Mesenchymal stem cell (in vitro differentiated cells and primary cell): ENCODE measurements at regions not wholly inside any gene's neighbourhood (a gene's known extent, or its start where the extent isn't known, plus 50 kb on each side); places are given as distances from the start of the nearest gene placed in this dataset.

Experiments used
- DNase-seq: peaks from one replicate; pipeline ENCODE4 v3.0.0-alpha.2; 2013
- H2AFZ ChIP-seq: one replicate; pipeline ENCODE4 v1.6.1; 2013; ENCODE audit warnings: low read depth, mild to moderate bottlenecking, control low read depth, inconsistent platforms, low read length, moderate library complexity
- H2AK5ac ChIP-seq: 2 replicates; pipeline ENCODE4 v1.6.1; 2013; ENCODE audit warnings: low read length, moderate library complexity, mild to moderate bottlenecking, inconsistent platforms; ENCODE audit not compliant: severe bottlenecking
- H2BK120ac ChIP-seq: one replicate; pipeline ENCODE4 v1.6.1; 2013; ENCODE audit warnings: low read depth, mild to moderate bottlenecking, inconsistent platforms, low read length, moderate library complexity
- H2BK12ac ChIP-seq, 2 experiments: one replicate each; pipeline ENCODE4 v1.6.1; 2013; ENCODE audit warnings: inconsistent platforms in 2 of 2, low read length in 2 of 2, mild to moderate bottlenecking in 2 of 2, moderate library complexity in 2 of 2, control low read depth in 1 of 2
- H2BK15ac ChIP-seq: one replicate; pipeline ENCODE4 v1.6.1; 2013; ENCODE audit warnings: mild to moderate bottlenecking, low read depth, inconsistent platforms; ENCODE audit not compliant: poor library complexity, severe bottlenecking
- H2BK5ac ChIP-seq: 2 replicates; pipeline ENCODE4 v1.6.1; 2013; ENCODE audit warnings: low read depth, mild to moderate bottlenecking, low read length, control low read depth, inconsistent platforms; ENCODE audit not compliant: poor library complexity, severe bottlenecking
- H3K14ac ChIP-seq, 2 experiments: one replicate each; pipeline ENCODE4 v1.6.1; 2013; ENCODE audit warnings: inconsistent platforms in 2 of 2, low read length in 2 of 2, control low read depth in 1 of 2, mild to moderate bottlenecking in 1 of 2, moderate library complexity in 1 of 2
- H3K18ac ChIP-seq, 2 experiments: one replicate each; pipeline ENCODE4 v1.6.1; 2013; ENCODE audit warnings: inconsistent platforms in 2 of 2, low read length in 2 of 2, control low read depth in 1 of 2, low read depth in 1 of 2, mild to moderate bottlenecking in 1 of 2
- H3K23ac ChIP-seq, 2 experiments: one replicate each; pipeline ENCODE4 v1.6.1; 2013; ENCODE audit warnings: inconsistent platforms in 2 of 2, low read length in 2 of 2, mild to moderate bottlenecking in 2 of 2, moderate library complexity in 2 of 2, control low read depth in 1 of 2
- H3K27ac ChIP-seq: 2 replicates; pipeline ENCODE4 v1.5.1; 2013; ENCODE audit warnings: mild to moderate bottlenecking, moderate library complexity, low read length, control low read depth, inconsistent platforms; ENCODE audit not compliant: poor library complexity, severe bottlenecking
- H3K27me3 ChIP-seq, 2 experiments: 2 replicates each; pipeline versions ENCODE4 v1.6.1 to v1.7.0; 2013; ENCODE audit warnings: low read length in 2 of 2, mild to moderate bottlenecking in 2 of 2, moderate library complexity in 2 of 2, control low read depth in 1 of 2, inconsistent platforms in 1 of 2; ENCODE audit not compliant: control insufficient read depth in 1 of 2, insufficient read depth in 1 of 2
- H3K36me3 ChIP-seq, 2 experiments: 2 replicates each; pipeline versions ENCODE4 v1.6.1 to v1.7.0; 2013; ENCODE audit warnings: low read length in 2 of 2, control low read depth in 1 of 2, inconsistent platforms in 1 of 2, low read depth in 1 of 2, mild to moderate bottlenecking in 1 of 2; ENCODE audit not compliant: insufficient read depth in 2 of 2, control insufficient read depth in 1 of 2
- H3K4ac ChIP-seq, 2 experiments: one replicate each; pipeline ENCODE4 v1.6.1; 2013; ENCODE audit warnings: inconsistent platforms in 2 of 2, low read length in 2 of 2, mild to moderate bottlenecking in 2 of 2, moderate library complexity in 2 of 2, control low read depth in 1 of 2, low read depth in 1 of 2
- H3K4me1 ChIP-seq: 2 replicates; pipeline ENCODE4 v1.6.1; 2013; ENCODE audit warnings: low read depth, low read length, control low read depth; ENCODE audit not compliant: control insufficient read depth, insufficient read depth
- H3K4me2 ChIP-seq: 2 replicates; pipeline ENCODE4 v1.6.1; 2013; ENCODE audit warnings: low read length, mild to moderate bottlenecking, inconsistent platforms; ENCODE audit not compliant: poor library complexity, severe bottlenecking
- H3K4me3 ChIP-seq, 2 experiments: 2 replicates each; pipeline versions ENCODE4 v1.5.1 to v1.7.0; 2013; ENCODE audit warnings: low read length in 2 of 2, mild to moderate bottlenecking in 2 of 2, control low read depth in 1 of 2, low read depth in 1 of 2; ENCODE audit not compliant: insufficient read depth in 1 of 2
- H3K79me1 ChIP-seq: replicated peaks from 2 replicates; pipeline ENCODE4 v1.6.1; 2013; ENCODE audit warnings: mild to moderate bottlenecking, control low read depth, low read length, inconsistent platforms; ENCODE audit not compliant: poor library complexity, severe bottlenecking
- H3K9ac ChIP-seq: 2 replicates; pipeline ENCODE4 v1.7.0; 2013; ENCODE audit warnings: mild to moderate bottlenecking, low read length, moderate library complexity
- H3K9me3 ChIP-seq: 2 replicates; pipeline ENCODE4 v1.7.0; 2013; ENCODE audit warnings: mild to moderate bottlenecking, low read length; ENCODE audit not compliant: control insufficient read depth
- H4K8ac ChIP-seq: one replicate; pipeline ENCODE4 v1.6.1; 2013; ENCODE audit warnings: inconsistent platforms, mild to moderate bottlenecking, low read length, moderate library complexity
- H4K91ac ChIP-seq: one replicate; pipeline ENCODE4 v1.6.1; 2013; ENCODE audit warnings: mild to moderate bottlenecking, low read length, inconsistent platforms
- WGBS: methylation state at CpG from one replicate; pipeline ENCODE4 v1.1.7; 2013; ENCODE audit warnings: mixed read lengths; 5-methylcytosine and 5-hydroxymethylcytosine counted together

DNA sequence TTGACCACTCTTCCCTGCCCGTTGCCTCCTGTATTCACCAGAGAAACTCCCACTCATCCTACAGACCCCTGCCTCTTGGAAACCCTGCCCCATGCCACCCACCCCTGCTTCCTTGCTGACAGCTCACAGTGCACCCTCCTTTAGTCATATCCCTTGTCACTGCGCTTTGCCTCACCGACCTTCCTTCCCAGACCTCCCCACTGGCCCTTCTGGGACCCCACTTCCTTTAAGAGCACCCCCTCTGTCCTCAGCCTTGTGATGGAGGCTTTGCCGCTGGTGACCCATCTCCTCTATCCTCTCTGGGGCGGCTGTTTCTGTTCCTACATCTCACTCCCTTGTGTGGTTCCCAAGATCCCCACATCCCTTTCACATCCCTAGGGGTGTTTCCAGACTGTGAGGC, 92.8 kb upstream of the ZMIZ1 start:
- H4K8ac ChIP-seq: peak overlapping the region; percentile 8
- H3K14ac ChIP-seq: peak overlapping the region in 1 of 2 experiments; percentile 29
- no peaks in the 10 kb centered on the region for H3K79me1 ChIP-seq
- 96% methylated on average over 5 of the region's 5 CpGs for WGBS
- no peaks in the 10 kb centered on the region for H3K9me3 ChIP-seq
- no peaks in the 10 kb centered on the region for H3K27me3 ChIP-seq
- peaks cover 47% of the 10 kb centered on the region for H3K4me1 ChIP-seq
- peak overlapping the region; percentile 69 for H2BK120ac ChIP-seq
- peak overlapping the region; percentile 90 for H2BK15ac ChIP-seq
- no peak for DNase-seq
- no peaks in the 10 kb centered on the region for H3K36me3 ChIP-seq
- no peak overlapping the region for H3K9ac ChIP-seq
- no peak overlapping the region for H3K23ac ChIP-seq
- H2AFZ ChIP-seq: no peak overlapping the region
- H3K4ac ChIP-seq: peak overlapping the region in 1 of 2 experiments; percentile 89
- peak overlapping the region; percentile 16 to 97 for H3K18ac ChIP-seq
- H4K91ac ChIP-seq: peak overlapping the region; percentile 66
- H3K27ac ChIP-seq: no peak overlapping the region
- H2AK5ac ChIP-seq: peak overlapping the region; percentile 23
- H3K4me3 ChIP-seq: no peak overlapping the region
- no peak overlapping the region for H3K4me2 ChIP-seq
- peak overlapping the region; percentile 92 to 97 for H2BK12ac ChIP-seq
- H2BK5ac ChIP-seq: no peak overlapping the region

DNA sequence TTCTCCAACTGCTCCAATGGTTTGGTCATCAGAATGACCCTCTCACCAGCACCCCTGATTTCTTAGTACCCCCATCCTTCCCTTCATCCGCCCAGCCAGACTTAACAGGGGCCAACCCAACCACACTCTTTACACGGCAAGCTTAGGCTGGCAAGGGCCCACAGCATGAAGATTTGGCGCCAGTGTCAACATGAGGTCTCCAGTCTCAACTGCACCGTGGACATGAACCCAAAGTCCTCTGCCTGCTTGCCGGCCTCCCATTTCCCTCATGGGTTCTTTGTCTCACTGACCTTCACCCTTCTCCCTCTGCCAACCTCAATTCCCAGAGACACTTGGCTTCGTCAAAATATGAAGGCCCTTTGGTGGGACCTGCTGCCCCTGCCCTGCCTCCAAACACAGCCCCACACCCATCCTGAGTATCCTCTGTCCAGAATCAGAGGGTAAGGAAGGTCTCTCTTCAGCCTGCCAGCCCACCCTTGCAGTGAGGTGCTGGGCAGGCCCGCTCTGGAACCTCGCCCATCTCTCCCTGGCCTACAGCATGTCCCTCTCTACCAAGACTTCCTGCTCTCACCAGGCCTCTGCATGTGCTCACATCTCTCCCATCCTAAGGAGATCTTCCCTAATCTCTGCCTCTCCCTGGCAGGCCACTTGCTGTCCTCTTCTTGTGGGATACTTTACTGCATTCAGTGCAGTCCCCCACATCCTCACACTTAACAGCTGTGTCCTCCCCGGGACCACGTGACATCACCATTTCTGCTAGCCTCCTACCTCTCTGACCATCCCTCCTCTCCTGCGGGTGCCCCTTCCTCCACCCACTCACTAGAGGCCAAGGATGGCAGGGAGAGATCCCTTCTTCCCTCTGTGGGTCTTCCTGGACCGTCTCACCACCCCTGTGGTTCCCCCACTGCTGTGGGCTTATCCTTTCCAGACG, 91.7 kb upstream of the ZMIZ1 start:
- peak overlapping the region; percentile 36 to 97 for H3K4ac ChIP-seq
- H2AFZ ChIP-seq: no peak overlapping the region
- H3K4me2 ChIP-seq: no peak overlapping the region
- H3K79me1 ChIP-seq: no peaks in the 10 kb centered on the region
- peak overlapping the region; percentile 78 for H4K8ac ChIP-seq
- peak overlapping the region; percentile 81 to 96 for H3K18ac ChIP-seq
- peak overlapping the region; percentile 17 for H2AK5ac ChIP-seq
- peak overlapping the region; percentile 96 for H4K91ac ChIP-seq
- H2BK120ac ChIP-seq: peak overlapping the region; percentile 65
- H3K9ac ChIP-seq: no peak overlapping the region
- H3K14ac ChIP-seq: peak overlapping the region in 1 of 2 experiments; percentile 98
- H2BK15ac ChIP-seq: peak overlapping the region; percentile 82
- peak overlapping the region in 1 of 2 experiments; percentile 63 for H3K23ac ChIP-seq
- H2BK12ac ChIP-seq: peak overlapping the region; percentile 73 to 100
- peak overlapping the region; percentile 6 for H3K27ac ChIP-seq
- H3K36me3 ChIP-seq: no peaks in the 10 kb centered on the region
- 91% methylated on average over 13 of the region's 13 CpGs for WGBS
- H3K9me3 ChIP-seq: no peaks in the 10 kb centered on the region
- peaks cover 54% of the 10 kb centered on the region for H3K4me1 ChIP-seq
- H3K27me3 ChIP-seq: peaks cover 0 to 3% of the 10 kb centered on the region in 2 experiments
- no peak overlapping the region for H3K4me3 ChIP-seq
- no peak overlapping the region for H2BK5ac ChIP-seq
- DNase-seq: peak; percentile 32

DNA sequence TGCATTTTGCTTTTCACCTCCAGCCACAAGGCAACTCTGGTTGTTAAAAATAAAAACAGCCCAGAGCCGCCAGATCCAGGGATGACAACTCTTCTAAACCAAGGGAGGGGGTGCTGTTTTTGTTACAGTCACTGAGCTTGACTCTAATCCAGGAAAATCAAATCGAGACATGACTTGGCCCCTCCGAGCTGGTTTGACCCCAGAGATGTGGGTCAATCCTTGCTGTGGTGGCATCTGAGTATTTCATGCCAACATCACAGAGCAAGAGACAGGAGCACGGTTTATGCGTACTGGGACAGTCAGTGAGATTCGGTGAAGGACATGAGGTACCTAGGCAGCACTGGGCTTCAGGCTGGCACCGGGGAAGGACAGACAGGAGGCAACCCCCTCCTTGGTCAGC, 88.8 kb upstream of the ZMIZ1 start:
- H2BK5ac ChIP-seq: no peak overlapping the region
- no peak overlapping the region for H3K9ac ChIP-seq
- peaks cover 37% of the 10 kb centered on the region for H3K4me1 ChIP-seq
- no peaks in the 10 kb centered on the region for H3K9me3 ChIP-seq
- peak overlapping the region; percentile 10 for H2AK5ac ChIP-seq
- no peak overlapping the region for H3K4me2 ChIP-seq
- no peaks in the 10 kb centered on the region for H3K36me3 ChIP-seq
- peak overlapping the region in 1 of 2 experiments; percentile 86 for H3K14ac ChIP-seq
- no peaks in the 10 kb centered on the region for H3K79me1 ChIP-seq
- H3K23ac ChIP-seq: peak overlapping the region in 1 of 2 experiments; percentile 6
- H3K27ac ChIP-seq: no peak overlapping the region
- H3K4me3 ChIP-seq: no peak overlapping the region
- H3K27me3 ChIP-seq: peaks cover 0 to 3% of the 10 kb centered on the region in 2 experiments
- H2AFZ ChIP-seq: no peak overlapping the region
- H2BK15ac ChIP-seq: peak overlapping the region; percentile 4
- H4K8ac ChIP-seq: peak overlapping the region; percentile 53
- no peak overlapping the region for H2BK120ac ChIP-seq
- H3K18ac ChIP-seq: peak overlapping the region; percentile 42 to 91
- peak overlapping the region; percentile 66 for H4K91ac ChIP-seq
- peak overlapping the region; percentile 74 to 85 for H2BK12ac ChIP-seq
- H3K4ac ChIP-seq: peak overlapping the region; percentile 7 to 83
- no peak for DNase-seq
- 81% methylated on average over 7 of the region's 7 CpGs for WGBS

DNA sequence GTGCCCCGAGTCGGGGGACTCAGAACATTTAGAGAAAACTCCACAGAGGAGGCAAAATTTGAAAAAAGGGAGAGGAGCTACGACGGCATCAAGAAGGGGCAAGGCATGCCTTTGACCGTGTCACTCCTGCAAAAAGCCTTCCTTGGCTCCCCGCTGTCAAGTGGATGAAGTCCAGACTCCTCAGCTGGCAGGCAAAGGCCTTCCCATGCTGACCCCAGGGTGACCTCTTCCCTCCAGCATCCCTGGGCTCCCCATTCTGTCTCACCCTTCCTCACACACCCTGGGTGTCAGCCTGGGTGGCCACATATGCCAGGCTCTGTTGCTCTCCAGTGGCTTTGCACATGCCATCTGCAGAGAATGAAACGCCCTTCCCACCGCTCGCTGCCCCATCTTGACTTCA, 88.4 kb upstream of the ZMIZ1 start:
- Histone ChIP-seq H3K9me3 (no peaks in the 10 kb centered on the region), H2BK12ac (peak overlapping the region; percentile 74 to 85), H2BK15ac (peak overlapping the region; percentile 4), H4K8ac (peak overlapping the region; percentile 53), H3K9ac (no peak overlapping the region), H3K27me3 (peaks cover 0 to 3% of the 10 kb centered on the region in 2 experiments), H2BK5ac (no peak overlapping the region), H3K79me1 (no peaks in the 10 kb centered on the region), H3K27ac (no peak overlapping the region), H3K23ac (no peak overlapping the region), H3K4me2 (no peak overlapping the region), H2BK120ac (no peak overlapping the region), H3K4ac (peak overlapping the region; percentile 7 to 83), H3K18ac (peak overlapping the region; percentile 42 to 91), H3K14ac (peak overlapping the region in 1 of 2 experiments; percentile 86), H2AFZ (no peak overlapping the region), H2AK5ac (peak overlapping the region; percentile 10), H3K4me3 (no peak overlapping the region), H3K4me1 (peaks cover 34% of the 10 kb centered on the region), H4K91ac (no peak overlapping the region), H3K36me3 (no peaks in the 10 kb centered on the region)
- peak; percentile 58 for DNase-seq
- WGBS: 44% methylated on average over 9 of the region's 9 CpGs
